ENCODE measurements at regions not wholly inside any gene's neighbourhood (a gene's known extent, or its start where the extent isn't known, plus 50 kb on each side); places are given as distances from the start of the nearest gene placed in this dataset.
"Not testable (repeated sequence)": the region's sequence is repeated elsewhere in the genome, so short reads cannot be mapped to it uniquely, and the experiment has no call there.

- no peaks in the 10 kb centered on the region for H3K4me1 Mint-ChIP-seq (ENCODE audit: low read depth)
- intact Hi-C loops (cut with DNase I, micrococcal nuclease) = no loop called here
- H3K27me3 Mint-ChIP-seq = no peaks in the 10 kb centered on the region
- TF ChIP-seq, protein P1, sequence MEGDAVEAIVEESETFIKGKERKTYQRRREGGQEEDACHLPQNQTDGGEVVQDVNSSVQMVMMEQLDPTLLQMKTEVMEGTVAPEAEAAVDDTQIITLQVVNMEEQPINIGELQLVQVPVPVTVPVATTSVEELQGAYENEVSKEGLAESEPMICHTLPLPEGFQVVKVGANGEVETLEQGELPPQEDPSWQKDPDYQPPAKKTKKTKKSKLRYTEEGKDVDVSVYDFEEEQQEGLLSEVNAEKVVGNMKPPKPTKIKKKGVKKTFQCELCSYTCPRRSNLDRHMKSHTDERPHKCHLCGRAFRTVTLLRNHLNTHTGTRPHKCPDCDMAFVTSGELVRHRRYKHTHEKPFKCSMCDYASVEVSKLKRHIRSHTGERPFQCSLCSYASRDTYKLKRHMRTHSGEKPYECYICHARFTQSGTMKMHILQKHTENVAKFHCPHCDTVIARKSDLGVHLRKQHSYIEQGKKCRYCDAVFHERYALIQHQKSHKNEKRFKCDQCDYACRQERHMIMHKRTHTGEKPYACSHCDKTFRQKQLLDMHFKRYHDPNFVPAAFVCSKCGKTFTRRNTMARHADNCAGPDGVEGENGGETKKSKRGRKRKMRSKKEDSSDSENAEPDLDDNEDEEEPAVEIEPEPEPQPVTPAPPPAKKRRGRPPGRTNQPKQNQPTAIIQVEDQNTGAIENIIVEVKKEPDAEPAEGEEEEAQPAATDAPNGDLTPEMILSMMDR (IDR thresholded peaks at IDR 0.05) = no peak
- Histone ChIP-seq H3K4me3 (ENCODE audit: low read length) (no peak overlapping the region), H3K36me3 (ENCODE audit: insufficient read depth, low read length) (no peaks in the 10 kb centered on the region), H3K4me1 (ENCODE audit: insufficient read depth, low read length) (no peaks in the 10 kb centered on the region), H3K27ac (ENCODE audit: low read depth in 1 of 2, low read length in 2 of 2) (no peak overlapping the region), H3K27me3 (ENCODE audit: control insufficient read depth in 1 of 2, insufficient read depth in 2 of 2, low read length in 2 of 2) (no peaks in the 10 kb centered on the region), H3K9me3 (ENCODE audit: control insufficient read depth in 1 of 2, insufficient read depth in 1 of 2, low read length in 2 of 2) (no peaks in the 10 kb centered on the region)
- H3K27ac Mint-ChIP-seq = no peak overlapping the region
- H3K9me3 Mint-ChIP-seq = no peaks in the 10 kb centered on the region
- ChIA-PET POLR2A (no interaction called here), CTCF (no interaction called here)
- no peaks in the 10 kb centered on the region for H3K36me3 Mint-ChIP-seq (ENCODE audit: low read depth)
- ATAC-seq (ENCODE audit: poor library complexity) (no peak), DNase-seq (no peak)
- H3K4me3 Mint-ChIP-seq = no peak overlapping the region
Observed at GRCh38 chr15:91358405-91358804, 258.3 kb downstream of the SV2B start.

GRCh38 chr15:91361696-91362095, 261.6 kb downstream of the SV2B start:
- H3K27me3 ChIP-seq (ENCODE audit: control insufficient read depth in 1 of 2, insufficient read depth in 2 of 2, low read length in 2 of 2); H3K4me3 Mint-ChIP-seq; CTCF ChIA-PET; H3K4me3 ChIP-seq (ENCODE audit: low read length); H3K36me3 Mint-ChIP-seq (ENCODE audit: low read depth); POLR2A ChIA-PET; ATAC-seq (ENCODE audit: poor library complexity); H3K36me3 ChIP-seq (ENCODE audit: insufficient read depth, low read length); H3K27me3 Mint-ChIP-seq; H3K27ac ChIP-seq (ENCODE audit: low read depth in 1 of 2, low read length in 2 of 2); H3K4me1 Mint-ChIP-seq (ENCODE audit: low read depth); H3K27ac Mint-ChIP-seq; DNase-seq; H3K4me1 ChIP-seq (ENCODE audit: insufficient read depth, low read length); H3K9me3 Mint-ChIP-seq; intact Hi-C loops (cut with DNase I, micrococcal nuclease); H3K9me3 ChIP-seq (ENCODE audit: control insufficient read depth in 1 of 2, insufficient read depth in 1 of 2, low read length in 2 of 2): not testable (repeated sequence)

GRCh38 chr15:91366111-91366510, 266.1 kb downstream of the SV2B start:
- peaks cover 4% of the 10 kb centered on the region for H3K9me3 Mint-ChIP-seq
- TF ChIP-seq, protein P1 (IDR thresholded peaks at IDR 0.05) = no peak
- H3K27ac Mint-ChIP-seq = no peak overlapping the region
- Histone ChIP-seq H3K4me1 (ENCODE audit: insufficient read depth, low read length) (peaks cover 12% of the 10 kb centered on the region), H3K4me3 (ENCODE audit: low read length) (no peak overlapping the region), H3K9me3 (ENCODE audit: control insufficient read depth in 1 of 2, insufficient read depth in 1 of 2, low read length in 2 of 2) (peaks cover 0 to 4% of the 10 kb centered on the region in 2 experiments), H3K36me3 (ENCODE audit: insufficient read depth, low read length) (no peaks in the 10 kb centered on the region), H3K27me3 (ENCODE audit: control insufficient read depth in 1 of 2, insufficient read depth in 2 of 2, low read length in 2 of 2) (no peaks in the 10 kb centered on the region), H3K27ac (ENCODE audit: low read depth in 1 of 2, low read length in 2 of 2) (no peak overlapping the region)
- no peaks in the 10 kb centered on the region for H3K36me3 Mint-ChIP-seq (ENCODE audit: low read depth)
- DNase-seq (no peak), ATAC-seq (ENCODE audit: poor library complexity) (no peak)
- H3K4me1 Mint-ChIP-seq (ENCODE audit: low read depth) = peaks cover 16% of the 10 kb centered on the region
- H3K27me3 Mint-ChIP-seq = no peaks in the 10 kb centered on the region
- intact Hi-C loops (cut with DNase I, micrococcal nuclease) = no loop called here
- H3K4me3 Mint-ChIP-seq = no peak overlapping the region
- ChIA-PET CTCF (no interaction called here), POLR2A (no interaction called here)

DNA sequence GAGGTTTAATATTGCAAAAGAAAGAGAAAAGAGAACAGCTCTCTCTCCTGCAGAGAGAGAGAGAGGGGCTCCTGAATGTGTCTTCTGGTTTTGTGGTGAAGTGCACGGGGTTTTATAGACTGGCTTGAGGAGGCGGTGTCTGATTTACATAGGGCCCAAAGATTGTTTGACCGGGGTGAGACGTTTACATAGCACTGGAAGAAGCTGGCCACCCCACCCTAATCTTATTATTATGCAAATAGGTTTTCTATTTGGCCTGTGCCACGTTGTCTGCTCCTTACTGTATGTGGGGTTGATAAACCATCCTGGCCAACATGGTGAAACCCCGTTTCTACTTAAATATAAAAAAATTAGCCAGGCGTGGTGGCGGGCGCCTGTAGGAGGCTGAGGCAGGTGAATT, 268.6 kb downstream of the SV2B start:
- no peak overlapping the region for H3K4me3 ChIP-seq (ENCODE audit: low read length)
- TF ChIP-seq, protein P1 (IDR thresholded peaks at IDR 0.05) = no peak
- peaks cover 0 to 4% of the 10 kb centered on the region in 2 experiments for H3K9me3 ChIP-seq (ENCODE audit: control insufficient read depth in 1 of 2, insufficient read depth in 1 of 2, low read length in 2 of 2)
- H3K4me1 ChIP-seq (ENCODE audit: insufficient read depth, low read length) = peaks cover 12% of the 10 kb centered on the region
- Mint-ChIP-seq H3K4me1 (ENCODE audit: low read depth) (peaks cover 26% of the 10 kb centered on the region), H3K27ac (no peak overlapping the region), H3K4me3 (no peak overlapping the region), H3K27me3 (no peaks in the 10 kb centered on the region), H3K9me3 (peaks cover 4% of the 10 kb centered on the region), H3K36me3 (ENCODE audit: low read depth) (no peaks in the 10 kb centered on the region)
- ChIA-PET CTCF (no interaction called here), POLR2A (no interaction called here)
- DNase-seq = no peak
- H3K27me3 ChIP-seq (ENCODE audit: control insufficient read depth in 1 of 2, insufficient read depth in 2 of 2, low read length in 2 of 2) = no peaks in the 10 kb centered on the region
- no peak overlapping the region for H3K27ac ChIP-seq (ENCODE audit: low read depth in 1 of 2, low read length in 2 of 2)
- ATAC-seq (ENCODE audit: poor library complexity) = no peak
- H3K36me3 ChIP-seq (ENCODE audit: insufficient read depth, low read length) = no peaks in the 10 kb centered on the region
- intact Hi-C loops (cut with DNase I, micrococcal nuclease) = no loop called here

Measured in CD4-positive, alpha-beta T cell (primary cell).